Thyroid gland (tissue), 4 donors: ENCODE measurements at regions not wholly inside any gene's neighbourhood (a gene's known extent, or its start where the extent isn't known, plus 50 kb on each side); places are given as distances from the start of the nearest gene placed in this dataset.

Source experiments
- CTCF ChIP-seq, 6 experiments: fragments of 200-600 bp in 3 of 6; fragments of 450-650 bp in 3 of 6; sonication (generic) in 3 of 6; IDR thresholded peaks; one replicate each; pipeline ENCODE4 v1.5.1; 2016 to 2019; ENCODE audit warnings: antibody characterized with exemption in 6 of 6, mild to moderate bottlenecking in 2 of 6, inconsistent platforms in 1 of 6, moderate library complexity in 1 of 6
- POLR2A ChIP-seq, 2 donors: fragments of 450-650 bp; IDR thresholded peaks; one replicate each; pipeline ENCODE4 v1.6.1; 2017; ENCODE audit warnings: antibody characterized with exemption in 2 of 2, mild to moderate bottlenecking in 2 of 2, moderate library complexity in 1 of 2

GRCh38 chr15:39192351-39192750 lies 388.5 kb upstream of the THBS1 start:
- no peak for TF ChIP-seq CTCF (IDR thresholded peaks at IDR 0.05)
- TF ChIP-seq POLR2A (IDR thresholded peaks at IDR 0.05) = no peak
